Superior temporal gyrus (tissue), 1 donor: ENCODE measurements at regions not wholly inside any gene's neighbourhood (a gene's known extent, or its start where the extent isn't known, plus 50 kb on each side); places are given as distances from the start of the nearest gene placed in this dataset.
A peak's percentile ranks its signal among the peaks of the same experiment; 100 is the strongest.

ENCODE experiments used
- DNase-seq: peaks from one replicate; pipeline ENCODE4 v3.0.0-alpha.2; 2016; ENCODE audit errors: extremely low spot score

DNA sequence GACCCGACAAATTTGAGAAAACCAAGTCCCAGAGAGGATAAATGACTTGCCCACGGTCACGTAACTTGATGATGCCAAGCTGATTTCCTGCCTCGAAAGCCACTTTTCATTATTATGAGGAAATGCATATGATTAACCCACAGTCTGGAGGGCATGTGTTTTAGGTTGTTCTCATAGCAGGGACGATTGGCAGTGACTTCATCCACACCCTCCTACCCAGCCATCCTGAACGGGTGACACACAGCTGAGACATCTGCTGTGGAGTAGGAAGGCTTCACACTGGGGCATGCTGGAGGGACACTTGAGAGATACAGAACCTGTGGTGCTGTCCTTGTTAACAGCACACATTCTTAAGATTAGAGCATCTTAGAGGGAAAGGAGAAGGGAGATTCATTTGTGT lies 65.4 kb upstream of the WDFY2 start:
- DNase-seq: no peak

DNA sequence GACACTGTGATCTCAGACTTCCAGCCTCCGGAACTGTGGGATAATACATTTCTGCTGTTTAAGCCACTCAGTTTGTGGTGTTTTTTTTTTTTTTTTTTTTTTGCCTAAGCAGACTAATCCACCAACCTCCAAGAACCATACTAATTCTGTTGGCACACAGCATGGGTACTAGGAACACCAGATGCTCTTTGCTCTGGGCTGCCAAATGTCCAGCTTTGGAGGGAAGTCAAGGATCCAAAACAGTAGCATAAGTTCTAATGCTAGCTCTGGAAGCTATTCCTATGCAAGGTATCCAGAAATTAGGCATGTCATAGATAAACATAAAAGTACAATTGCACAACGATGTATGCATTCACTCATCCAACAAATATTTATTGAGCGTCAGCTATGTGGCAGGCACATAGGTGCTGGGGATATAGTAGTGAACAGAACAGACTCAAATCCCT lies 64.5 kb upstream of the WDFY2 start:
- DNase-seq: peak; percentile 43

DNA sequence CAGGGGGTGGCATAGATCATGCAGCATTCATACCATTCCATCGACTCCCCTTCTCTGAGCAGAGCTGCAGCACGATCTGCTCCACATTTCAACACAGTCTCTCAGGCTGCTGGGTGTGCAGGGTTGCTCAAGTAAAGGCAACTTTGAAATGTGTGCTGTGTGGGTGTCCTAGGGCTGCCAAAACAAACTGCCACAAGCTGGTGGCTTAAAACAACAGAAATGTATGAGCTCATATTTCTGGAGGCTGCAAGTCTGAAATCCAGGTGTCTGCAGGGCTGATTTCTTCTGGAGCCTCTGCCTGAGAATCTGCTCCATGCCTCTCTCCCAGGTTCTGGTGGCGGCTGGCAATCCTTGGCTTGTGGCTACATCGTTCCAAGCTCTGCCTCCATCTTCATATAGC lies 63.7 kb upstream of the WDFY2 start:
- peak; percentile 36 for DNase-seq

DNA sequence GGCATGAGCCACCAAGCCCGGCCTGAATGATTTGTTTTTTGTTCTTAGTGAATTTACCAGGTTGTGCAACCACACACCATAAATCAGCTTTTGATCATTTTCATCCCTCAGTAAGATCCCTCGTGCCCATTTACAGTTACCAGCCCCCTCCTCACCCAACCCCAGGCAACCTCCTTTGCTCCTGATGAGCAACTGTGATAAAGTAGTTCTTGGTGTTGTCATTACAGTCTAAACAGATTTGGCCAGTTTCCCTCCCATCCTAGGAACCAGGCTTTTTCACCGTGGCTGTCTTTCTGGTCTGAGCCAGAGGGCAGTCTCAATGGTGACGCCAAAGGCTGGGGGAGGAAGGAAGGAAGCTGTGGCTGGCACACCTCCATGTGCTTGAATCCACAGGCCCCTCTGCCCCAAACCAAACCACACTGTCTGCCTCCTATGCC lies 61.2 kb upstream of the WDFY2 start:
- DNase-seq: no peak

DNA sequence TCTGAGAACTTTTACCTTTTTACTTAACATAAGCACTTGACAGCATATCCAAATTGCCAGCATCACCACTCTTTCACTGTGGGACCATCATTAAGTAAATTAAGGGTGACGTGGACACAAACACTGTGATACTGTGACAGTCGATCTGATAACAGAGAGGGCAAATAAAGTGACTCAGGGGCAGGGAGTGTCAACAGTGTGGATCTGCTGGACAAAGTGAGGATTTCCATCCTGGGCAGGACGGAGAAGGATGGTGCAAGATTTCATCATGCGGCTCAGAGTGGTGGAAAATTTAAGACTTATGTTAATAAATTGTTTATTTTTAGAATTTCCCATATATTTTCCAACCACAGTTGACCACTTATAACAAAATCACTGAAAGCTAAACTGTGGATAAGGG lies 60.0 kb upstream of the WDFY2 start:
- no peak for DNase-seq

DNA sequence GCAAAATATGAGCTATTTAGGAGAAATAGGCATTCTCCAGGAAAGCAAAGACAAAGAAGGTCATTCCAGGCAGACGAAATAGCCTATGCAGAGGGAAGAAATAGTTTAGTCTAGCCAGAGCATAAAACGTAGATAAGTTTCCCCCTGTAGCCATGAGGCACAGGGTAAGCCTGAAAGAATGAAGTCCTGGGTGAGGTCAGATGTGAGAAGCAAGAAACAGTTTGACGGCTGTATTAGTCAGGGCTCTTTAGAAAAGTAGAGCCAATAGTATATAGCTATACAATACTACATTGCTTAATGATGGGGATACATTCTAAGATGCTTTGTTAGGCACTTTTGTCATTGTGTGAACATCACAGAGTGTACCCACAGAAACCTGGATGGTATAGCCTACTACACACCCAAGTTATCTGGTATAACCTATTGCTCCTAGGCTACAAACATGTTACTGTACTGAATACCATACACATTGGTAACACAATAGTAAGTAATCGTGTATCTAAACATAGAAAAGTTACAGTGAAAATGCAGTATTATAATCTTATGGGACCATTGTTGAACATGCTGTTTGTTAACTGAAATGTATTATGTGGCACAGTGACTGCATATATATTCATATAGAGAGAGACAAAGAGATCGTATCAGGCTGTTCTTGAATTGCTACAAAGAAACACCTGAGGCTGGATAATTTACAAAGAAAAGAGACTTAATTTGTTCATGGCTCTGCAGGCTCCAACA lies 59.3 kb upstream of the WDFY2 start:
- DNase-seq: no peak

DNA sequence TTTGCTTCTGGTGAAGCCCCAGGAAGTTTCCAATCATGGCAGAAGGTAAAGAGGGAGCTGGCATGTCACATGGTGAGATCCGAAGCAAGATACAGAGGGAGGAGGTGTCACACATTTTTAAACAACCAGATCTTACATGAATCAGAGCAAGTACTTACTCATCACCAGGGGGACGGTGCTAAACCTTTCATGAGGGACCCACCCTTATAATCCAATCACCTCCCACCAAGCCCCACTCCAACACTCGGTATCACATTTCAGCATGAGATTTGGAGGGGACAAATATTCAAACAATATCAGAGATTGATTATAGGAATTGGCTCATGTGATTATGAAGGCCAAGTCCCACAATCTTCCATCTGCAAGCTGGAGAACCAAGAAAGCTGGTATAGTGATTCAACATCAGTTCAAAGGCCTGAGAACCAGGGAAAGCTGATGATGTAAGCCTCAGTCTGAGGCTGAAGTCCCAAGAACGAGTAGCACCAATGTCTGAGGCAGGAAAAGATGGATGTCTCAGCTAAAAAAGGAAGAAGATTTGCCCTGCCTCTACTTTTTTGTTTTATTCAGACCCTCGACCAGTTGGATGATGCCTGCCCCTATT lies 58.6 kb upstream of the WDFY2 start:
- DNase-seq: no peak

DNA sequence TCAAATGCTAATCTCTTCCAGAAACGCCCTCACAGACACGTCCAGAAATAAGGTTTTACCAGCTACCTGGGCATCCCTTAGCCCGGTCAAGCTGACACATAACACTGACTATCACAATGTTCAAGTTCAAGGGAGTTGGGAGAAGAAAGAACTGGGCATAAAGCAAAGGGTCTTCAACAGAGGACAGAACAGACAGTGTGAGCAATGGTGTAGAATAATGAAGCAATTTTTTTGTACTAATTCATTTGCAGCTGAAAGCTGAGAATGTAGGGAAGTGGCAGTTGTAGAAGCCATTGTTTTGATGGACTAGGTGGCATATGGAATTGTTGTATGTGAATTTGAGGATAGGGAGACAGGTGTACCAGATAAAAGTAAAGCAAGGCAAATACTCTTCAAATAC lies 58.1 kb upstream of the WDFY2 start:
- no peak for DNase-seq

DNA sequence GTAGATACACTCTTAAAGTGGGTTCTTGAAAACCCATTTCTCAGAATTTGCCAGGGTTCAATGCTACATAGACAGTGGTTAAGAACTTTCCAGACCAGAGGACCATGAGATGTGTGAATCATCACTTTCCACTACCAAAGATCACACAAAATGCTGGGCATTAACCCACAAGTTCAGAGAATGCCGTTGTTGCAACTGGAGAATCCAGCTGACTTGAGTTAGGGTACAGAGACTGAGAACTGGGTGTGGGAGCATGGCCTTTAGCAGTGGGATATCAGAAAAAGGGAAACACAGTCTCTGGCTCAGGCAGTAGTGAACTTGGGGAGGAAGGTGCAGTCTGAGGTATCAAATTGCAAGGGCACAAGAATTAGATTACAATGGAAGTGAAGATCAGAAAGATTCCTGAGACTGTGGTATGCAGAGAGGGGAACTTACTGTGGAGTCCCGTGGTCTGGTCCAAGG lies 51.5 kb upstream of the WDFY2 start:
- no peak for DNase-seq

DNA sequence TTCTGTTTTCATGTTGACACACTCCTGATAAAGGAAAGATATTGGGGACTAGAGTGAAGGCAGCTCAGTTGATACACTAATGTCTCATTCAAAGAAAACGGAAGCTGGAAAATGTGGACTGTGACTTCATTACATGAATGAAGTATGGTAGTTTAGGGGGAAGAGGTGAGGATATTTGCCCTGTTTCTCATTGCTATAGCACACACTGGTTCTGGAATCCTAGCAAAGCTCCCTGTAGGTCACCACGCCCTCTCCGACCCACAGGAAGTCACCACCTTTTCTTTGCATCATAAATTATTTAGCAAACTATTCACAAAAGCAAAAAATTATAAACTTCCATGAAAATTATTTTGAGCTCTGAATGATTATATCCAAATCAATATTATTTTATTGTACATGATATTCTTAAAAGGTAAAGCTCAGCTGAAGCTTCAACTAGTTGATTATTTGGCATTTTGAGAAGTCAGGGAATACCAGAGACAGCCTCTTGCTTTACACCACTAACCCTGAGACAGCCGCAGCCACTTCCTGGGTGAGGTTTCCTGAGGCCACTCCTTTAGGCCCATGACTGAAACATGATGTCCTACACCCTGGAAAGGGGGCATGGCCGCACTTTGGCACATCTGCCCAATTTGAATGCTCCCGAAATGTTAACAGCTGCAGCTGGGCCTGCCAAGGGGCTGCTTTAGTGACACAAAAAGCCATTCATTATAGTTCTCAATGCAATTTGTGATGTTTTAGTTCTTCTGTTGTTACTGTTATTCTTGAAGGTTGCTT lies 50.0 kb upstream of the WDFY2 start:
- DNase-seq: peak; percentile 56
